Ectodermal cell (in vitro differentiated cells): ENCODE measurements at regions not wholly inside any gene's neighbourhood (a gene's known extent, or its start where the extent isn't known, plus 50 kb on each side); places are given as distances from the start of the nearest gene placed in this dataset.
A peak's percentile ranks its signal among the peaks of the same experiment; 100 is the strongest.
"Not testable (repeated sequence)": the region's sequence is repeated elsewhere in the genome, so short reads cannot be mapped to it uniquely, and the experiment has no call there.

Experiments used
- H3K27ac ChIP-seq: 2 replicates; pipeline ENCODE4 v1.7.0; 2013; ENCODE audit warnings: mild to moderate bottlenecking, low read depth, low read length; ENCODE audit not compliant: insufficient read depth, poor library complexity, severe bottlenecking
- H3K27me3 ChIP-seq: 2 replicates; pipeline ENCODE4 v1.7.0; 2013; ENCODE audit warnings: mild to moderate bottlenecking, low read length; ENCODE audit not compliant: insufficient read depth, control insufficient read depth, poor library complexity, severe bottlenecking
- H3K36me3 ChIP-seq: one replicate; pipeline ENCODE4 v1.7.0; 2013; ENCODE audit warnings: low read length; ENCODE audit not compliant: control insufficient read depth, insufficient read depth
- H3K4me1 ChIP-seq: one replicate; pipeline ENCODE4 v1.7.0; 2013; ENCODE audit warnings: low read length; ENCODE audit not compliant: control insufficient read depth, insufficient read depth
- H3K4me3 ChIP-seq: 2 replicates; pipeline ENCODE4 v1.7.0; 2013; ENCODE audit warnings: low read depth, low read length, control low read depth; ENCODE audit not compliant: insufficient read depth
- H3K9me3 ChIP-seq: 2 replicates; pipeline ENCODE4 v1.7.0; 2013; ENCODE audit warnings: mild to moderate bottlenecking, low read length, moderate library complexity; ENCODE audit not compliant: control insufficient read depth
- WGBS, 2 experiments: methylation state at CpG; one replicate each; pipeline ENCODE4 v1.1.7; 2013; ENCODE audit warnings: missing lambda C conversion rate in 2 of 2; 5-methylcytosine and 5-hydroxymethylcytosine counted together

DNA sequence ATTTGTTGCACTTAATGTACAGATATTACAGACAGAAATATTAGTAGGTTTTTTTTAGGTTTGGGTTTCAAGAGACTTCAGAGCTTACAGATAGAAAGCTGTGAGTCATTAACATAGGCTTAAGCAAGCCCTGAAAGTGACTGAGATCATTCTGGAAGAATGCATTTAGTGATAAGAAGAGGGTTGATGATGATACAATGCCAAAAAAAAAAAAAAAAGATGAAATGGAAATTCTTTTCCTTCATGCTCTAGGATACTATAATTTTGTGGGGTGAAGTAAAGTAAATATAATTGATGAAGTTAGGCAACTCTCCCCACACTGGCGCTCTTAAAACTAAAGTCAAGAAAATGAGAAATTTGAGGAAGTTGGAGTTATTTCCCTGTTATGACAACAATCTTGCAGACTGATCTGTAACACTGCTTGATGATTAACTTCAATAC lies 169.4 kb upstream of the ZNF385D start:
- no peaks in the 10 kb centered on the region for H3K4me1 ChIP-seq

GRCh38 chr3:21923156-21923555 lies 172.1 kb upstream of the ZNF385D start:
- not testable (repeated sequence) for H3K4me1 ChIP-seq, H3K4me3 ChIP-seq, H3K36me3 ChIP-seq, H3K9me3 ChIP-seq, H3K27ac ChIP-seq, H3K27me3 ChIP-seq
- WGBS, 2 experiments = 86% methylated on average over 1 of the region's 1 CpG; no CpG with 5 or more reads in 1 of the 2 experiments

More for the DNA sequence above, 169.4 kb upstream of the ZNF385D start:
- Histone ChIP-seq H3K27ac (no peak overlapping the region), H3K4me3 (no peak overlapping the region), H3K36me3 (no peaks in the 10 kb centered on the region), H3K9me3 (no peaks in the 10 kb centered on the region), H3K27me3 (no peaks in the 10 kb centered on the region)
- WGBS, 2 experiments = 90 to 100% methylated on average over 1 of the region's 1 CpG

DNA sequence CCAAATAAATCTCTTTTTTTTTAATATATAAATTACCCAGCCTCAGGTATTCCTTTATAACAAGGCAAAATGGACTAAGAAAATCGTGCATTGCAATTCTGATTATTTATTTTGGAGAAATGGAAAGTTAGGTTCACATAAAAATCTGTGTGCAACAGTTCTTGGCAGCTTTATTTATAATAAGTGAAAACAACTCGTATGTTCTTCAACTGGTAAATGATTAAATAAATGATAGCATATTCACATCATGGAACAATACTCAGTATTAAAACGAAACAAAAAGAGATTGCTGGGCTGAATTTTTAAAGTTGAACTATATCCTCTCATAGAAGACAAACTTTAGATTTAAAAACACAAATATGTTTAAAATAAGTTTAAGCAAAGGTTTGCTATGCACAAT lies 176.3 kb upstream of the ZNF385D start:
- Histone ChIP-seq H3K4me1 (no peaks in the 10 kb centered on the region), H3K27me3 (no peaks in the 10 kb centered on the region), H3K9me3 (no peaks in the 10 kb centered on the region), H3K4me3 (no peak overlapping the region), H3K27ac (no peak overlapping the region), H3K36me3 (no peaks in the 10 kb centered on the region)
- WGBS, 2 experiments = 90% methylated on average over 2 of the region's 3 CpGs; no CpG with 5 or more reads in 1 of the 2 experiments

DNA sequence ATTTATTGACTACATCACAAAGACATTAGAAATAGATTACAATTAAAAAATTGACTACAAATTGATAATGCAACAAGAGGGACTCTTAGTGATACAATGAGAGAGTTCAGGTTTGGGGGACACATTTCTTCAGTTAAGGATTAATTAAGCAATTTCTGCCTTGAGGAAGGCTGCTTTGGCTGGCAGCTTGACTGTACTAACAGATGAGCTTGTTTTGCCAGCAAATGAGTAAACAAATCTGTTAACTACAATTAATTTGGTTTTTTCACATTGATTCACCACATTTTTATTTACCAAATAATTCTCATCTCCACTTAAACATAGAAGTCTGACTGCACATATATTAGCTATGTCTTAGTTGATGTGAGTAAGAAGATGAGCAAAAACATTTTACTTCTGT lies 183.6 kb upstream of the ZNF385D start:
- Histone ChIP-seq H3K27ac (no peak overlapping the region), H3K36me3 (no peaks in the 10 kb centered on the region), H3K9me3 (no peaks in the 10 kb centered on the region), H3K4me1 (no peaks in the 10 kb centered on the region), H3K27me3 (no peaks in the 10 kb centered on the region), H3K4me3 (no peak overlapping the region)

DNA sequence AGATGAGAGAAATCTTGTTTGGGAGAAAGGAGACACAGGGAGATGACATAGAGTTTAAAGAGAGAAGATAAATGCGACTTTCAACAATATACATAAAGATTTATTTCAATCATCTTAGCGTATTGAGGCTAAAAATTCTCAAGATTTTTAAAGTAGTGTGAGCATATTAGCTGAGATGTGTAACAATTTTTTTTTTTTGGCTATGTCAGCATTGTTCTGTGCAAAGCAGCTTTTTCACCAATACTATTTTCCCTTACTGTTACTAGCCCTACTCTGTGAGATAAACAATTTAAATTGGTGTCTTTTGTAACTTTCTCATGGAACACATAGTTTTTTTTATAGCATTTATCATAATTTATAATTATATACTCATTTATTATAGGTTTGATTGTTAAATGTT lies 185.2 kb upstream of the ZNF385D start:
- Histone ChIP-seq H3K4me3 (no peak overlapping the region), H3K9me3 (no peaks in the 10 kb centered on the region), H3K27ac (no peak overlapping the region), H3K36me3 (no peaks in the 10 kb centered on the region), H3K27me3 (no peaks in the 10 kb centered on the region), H3K4me1 (no peaks in the 10 kb centered on the region)
- WGBS, 2 experiments = 83% methylated on average over 1 of the region's 2 CpGs; no CpG with 5 or more reads in 1 of the 2 experiments

GRCh38 chr3:21938267-21938681 lies 187.3 kb upstream of the ZNF385D start:
- H3K9me3 ChIP-seq = no peaks in the 10 kb centered on the region
- H3K36me3 ChIP-seq = no peaks in the 10 kb centered on the region
- no peaks in the 10 kb centered on the region for H3K27me3 ChIP-seq
- H3K27ac ChIP-seq = no peak overlapping the region
- no peaks in the 10 kb centered on the region for H3K4me1 ChIP-seq
- no peak overlapping the region for H3K4me3 ChIP-seq
- WGBS, 2 experiments = 92 to 94% methylated on average over 5 of the region's 5 CpGs

- Histone ChIP-seq H3K4me3 (no peak overlapping the region), H3K36me3 (no peaks in the 10 kb centered on the region), H3K27me3 (no peaks in the 10 kb centered on the region), H3K27ac (no peak overlapping the region), H3K9me3 (no peaks in the 10 kb centered on the region), H3K4me1 (peaks cover 6% of the 10 kb centered on the region)
- WGBS, 2 experiments = 92 to 96% methylated on average over 6 of the region's 6 CpGs
Observed at GRCh38 chr3:21942328-21942727, 191.3 kb upstream of the ZNF385D start.

- WGBS, 2 experiments = 17 to 21% methylated on average over 5 to 6 of the region's 6 CpGs
- no peaks in the 10 kb centered on the region for H3K27me3 ChIP-seq
Observed at GRCh38 chr3:21944251-21944650, 193.2 kb upstream of the ZNF385D start.

GRCh38 chr3:21952856-21953255 lies 201.8 kb upstream of the ZNF385D start:
- no peaks in the 10 kb centered on the region for H3K27me3 ChIP-seq
- no peak overlapping the region for H3K27ac ChIP-seq
- 87 to 94% methylated on average over 3 of the region's 3 CpGs for WGBS, 2 experiments
- no peaks in the 10 kb centered on the region for H3K9me3 ChIP-seq
- no peaks in the 10 kb centered on the region for H3K4me1 ChIP-seq
- no peak overlapping the region for H3K4me3 ChIP-seq
- H3K36me3 ChIP-seq = no peaks in the 10 kb centered on the region

More at GRCh38 chr3:21944251-21944650, 193.2 kb upstream of the ZNF385D start:
- H3K4me1 ChIP-seq = peaks cover 6% of the 10 kb centered on the region
- H3K9me3 ChIP-seq = no peaks in the 10 kb centered on the region
- H3K4me3 ChIP-seq = no peak overlapping the region
- H3K36me3 ChIP-seq = no peaks in the 10 kb centered on the region
- peak overlapping the region; percentile 83 for H3K27ac ChIP-seq

- WGBS, 2 experiments = 99 to 100% methylated on average over 2 of the region's 2 CpGs
- H3K4me3 ChIP-seq = no peak overlapping the region
- H3K36me3 ChIP-seq = no peaks in the 10 kb centered on the region
- H3K9me3 ChIP-seq = no peaks in the 10 kb centered on the region
- no peaks in the 10 kb centered on the region for H3K4me1 ChIP-seq
- H3K27me3 ChIP-seq = no peaks in the 10 kb centered on the region
- no peak overlapping the region for H3K27ac ChIP-seq
Observed at GRCh38 chr3:21954709-21955108, 203.7 kb upstream of the ZNF385D start.

- Histone ChIP-seq H3K4me1 (no peaks in the 10 kb centered on the region), H3K36me3 (no peaks in the 10 kb centered on the region), H3K27me3 (no peaks in the 10 kb centered on the region), H3K4me3 (no peak overlapping the region), H3K27ac (no peak overlapping the region), H3K9me3 (no peaks in the 10 kb centered on the region)
- WGBS, 2 experiments = 95 to 100% methylated on average over 1 of the region's 2 CpGs
Observed at GRCh38 chr3:21955406-21955805, 204.4 kb upstream of the ZNF385D start.
